HEK293 (cell line): ENCODE measurements at regions not wholly inside any gene's neighbourhood (a gene's known extent, or its start where the extent isn't known, plus 50 kb on each side); places are given as distances from the start of the nearest gene placed in this dataset.

ENCODE experiments used
- ZNF184 ChIP-seq: fragments of 450-650 bp; IDR thresholded peaks from 2 replicates; pipeline ENCODE4 v1.5.1; 2018; ENCODE audit warnings: missing biosample characterization, mild to moderate bottlenecking, missing genetic modification characterization
- ZNF2 ChIP-seq: fragments of 450-650 bp; formaldehyde crosslinking; IDR thresholded peaks from 2 replicates; pipeline ENCODE4 v1.5.1; 2016; ENCODE audit warnings: missing biosample characterization, missing genetic modification characterization
- ZNF214 ChIP-seq: fragments of 450-650 bp; formaldehyde crosslinking; IDR thresholded peaks from 2 replicates; pipeline ENCODE4 v1.5.1; 2017; ENCODE audit warnings: missing biosample characterization, mild to moderate bottlenecking, missing genetic modification characterization, borderline replicate concordance
- ZNF416 ChIP-seq: fragments of 450-650 bp; formaldehyde crosslinking; IDR thresholded peaks from 2 replicates; pipeline ENCODE4 v1.5.1; 2016; ENCODE audit warnings: missing biosample characterization, missing genetic modification characterization
- ZNF423 ChIP-seq: fragments of 450-650 bp; formaldehyde crosslinking; IDR thresholded peaks from 2 replicates; pipeline ENCODE4 v1.5.1; 2016; ENCODE audit warnings: missing biosample characterization, missing genetic modification characterization
- ZNF544 ChIP-seq: fragments of 450-650 bp; formaldehyde crosslinking; IDR thresholded peaks from 2 replicates; pipeline ENCODE4 v1.5.0; 2017; ENCODE audit warnings: missing biosample characterization, missing genetic modification characterization
- ZNF561 ChIP-seq: fragments of 450-650 bp; IDR thresholded peaks from 2 replicates; pipeline ENCODE4 v1.5.1; 2018; ENCODE audit warnings: missing biosample characterization, missing genetic modification characterization, borderline replicate concordance
- ZNF664 ChIP-seq: fragments of 450-650 bp; formaldehyde crosslinking; IDR thresholded peaks from 2 replicates; pipeline ENCODE4 v1.5.1; 2016; ENCODE audit warnings: missing biosample characterization, missing genetic modification characterization
- ZNF785 ChIP-seq: fragments of 450-650 bp; formaldehyde crosslinking; IDR thresholded peaks from 2 replicates; pipeline ENCODE4 v1.5.1; 2016; ENCODE audit warnings: missing biosample characterization, missing genetic modification characterization
- TF ChIP-seq, protein P1 (sequence below): fragments of 450-650 bp; formaldehyde crosslinking; optimal IDR thresholded peaks from 2 replicates; pipeline ENCODE3; 2016; ENCODE audit warnings: missing biosample characterization, mild to moderate bottlenecking, missing genetic modification characterization
- TF ChIP-seq, protein P2 (sequence below): fragments of 450-650 bp; formaldehyde crosslinking; IDR thresholded peaks from 2 replicates; pipeline ENCODE4 v1.5.1; 2016; ENCODE audit warnings: missing biosample characterization, missing genetic modification characterization
- TF ChIP-seq, protein P3 (sequence below): fragments of 450-650 bp; formaldehyde crosslinking; IDR thresholded peaks from 2 replicates; pipeline ENCODE4 v1.5.1; 2016; ENCODE audit warnings: missing biosample characterization, missing genetic modification characterization

DNA sequence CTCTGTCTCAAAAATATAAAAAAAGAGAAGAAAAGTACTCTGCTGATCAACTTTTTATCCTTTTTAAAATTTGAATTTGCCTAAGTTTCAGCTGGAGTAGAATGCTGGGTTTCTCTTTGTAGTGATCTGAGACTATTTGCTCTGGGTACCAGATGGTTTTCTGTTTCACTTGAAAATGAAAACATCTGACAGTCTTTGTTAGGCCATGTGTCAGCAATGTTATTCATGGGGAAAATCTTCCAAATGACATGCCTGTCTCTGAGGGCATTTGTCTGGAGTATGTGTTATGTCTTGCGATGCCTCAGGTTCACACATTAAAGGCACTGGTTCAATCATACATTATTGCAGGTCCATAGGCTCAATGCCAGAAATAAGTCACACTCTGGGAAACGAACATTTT is 175.3 kb upstream of the TMEM229A start:
- TF ChIP-seq, protein P1, sequence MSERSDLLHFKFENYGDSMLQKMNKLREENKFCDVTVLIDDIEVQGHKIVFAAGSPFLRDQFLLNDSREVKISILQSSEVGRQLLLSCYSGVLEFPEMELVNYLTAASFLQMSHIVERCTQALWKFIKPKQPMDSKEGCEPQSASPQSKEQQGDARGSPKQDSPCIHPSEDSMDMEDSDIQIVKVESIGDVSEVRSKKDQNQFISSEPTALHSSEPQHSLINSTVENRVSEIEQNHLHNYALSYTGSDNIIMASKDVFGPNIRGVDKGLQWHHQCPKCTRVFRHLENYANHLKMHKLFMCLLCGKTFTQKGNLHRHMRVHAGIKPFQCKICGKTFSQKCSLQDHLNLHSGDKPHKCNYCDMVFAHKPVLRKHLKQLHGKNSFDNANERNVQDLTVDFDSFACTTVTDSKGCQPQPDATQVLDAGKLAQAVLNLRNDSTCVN (tag by site-specific recombination): no peak
- TF ChIP-seq, protein P2, sequence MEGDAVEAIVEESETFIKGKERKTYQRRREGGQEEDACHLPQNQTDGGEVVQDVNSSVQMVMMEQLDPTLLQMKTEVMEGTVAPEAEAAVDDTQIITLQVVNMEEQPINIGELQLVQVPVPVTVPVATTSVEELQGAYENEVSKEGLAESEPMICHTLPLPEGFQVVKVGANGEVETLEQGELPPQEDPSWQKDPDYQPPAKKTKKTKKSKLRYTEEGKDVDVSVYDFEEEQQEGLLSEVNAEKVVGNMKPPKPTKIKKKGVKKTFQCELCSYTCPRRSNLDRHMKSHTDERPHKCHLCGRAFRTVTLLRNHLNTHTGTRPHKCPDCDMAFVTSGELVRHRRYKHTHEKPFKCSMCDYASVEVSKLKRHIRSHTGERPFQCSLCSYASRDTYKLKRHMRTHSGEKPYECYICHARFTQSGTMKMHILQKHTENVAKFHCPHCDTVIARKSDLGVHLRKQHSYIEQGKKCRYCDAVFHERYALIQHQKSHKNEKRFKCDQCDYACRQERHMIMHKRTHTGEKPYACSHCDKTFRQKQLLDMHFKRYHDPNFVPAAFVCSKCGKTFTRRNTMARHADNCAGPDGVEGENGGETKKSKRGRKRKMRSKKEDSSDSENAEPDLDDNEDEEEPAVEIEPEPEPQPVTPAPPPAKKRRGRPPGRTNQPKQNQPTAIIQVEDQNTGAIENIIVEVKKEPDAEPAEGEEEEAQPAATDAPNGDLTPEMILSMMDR (tag by site-specific recombination): no peak
- no peak for TF ChIP-seq ZNF785
- no peak for TF ChIP-seq ZNF416 (tag by site-specific recombination)
- no peak for TF ChIP-seq ZNF561 (tag by site-specific recombination)
- TF ChIP-seq ZNF664 (tag by site-specific recombination): no peak
- no peak for TF ChIP-seq ZNF544 (tag by site-specific recombination)
- TF ChIP-seq, protein P3, sequence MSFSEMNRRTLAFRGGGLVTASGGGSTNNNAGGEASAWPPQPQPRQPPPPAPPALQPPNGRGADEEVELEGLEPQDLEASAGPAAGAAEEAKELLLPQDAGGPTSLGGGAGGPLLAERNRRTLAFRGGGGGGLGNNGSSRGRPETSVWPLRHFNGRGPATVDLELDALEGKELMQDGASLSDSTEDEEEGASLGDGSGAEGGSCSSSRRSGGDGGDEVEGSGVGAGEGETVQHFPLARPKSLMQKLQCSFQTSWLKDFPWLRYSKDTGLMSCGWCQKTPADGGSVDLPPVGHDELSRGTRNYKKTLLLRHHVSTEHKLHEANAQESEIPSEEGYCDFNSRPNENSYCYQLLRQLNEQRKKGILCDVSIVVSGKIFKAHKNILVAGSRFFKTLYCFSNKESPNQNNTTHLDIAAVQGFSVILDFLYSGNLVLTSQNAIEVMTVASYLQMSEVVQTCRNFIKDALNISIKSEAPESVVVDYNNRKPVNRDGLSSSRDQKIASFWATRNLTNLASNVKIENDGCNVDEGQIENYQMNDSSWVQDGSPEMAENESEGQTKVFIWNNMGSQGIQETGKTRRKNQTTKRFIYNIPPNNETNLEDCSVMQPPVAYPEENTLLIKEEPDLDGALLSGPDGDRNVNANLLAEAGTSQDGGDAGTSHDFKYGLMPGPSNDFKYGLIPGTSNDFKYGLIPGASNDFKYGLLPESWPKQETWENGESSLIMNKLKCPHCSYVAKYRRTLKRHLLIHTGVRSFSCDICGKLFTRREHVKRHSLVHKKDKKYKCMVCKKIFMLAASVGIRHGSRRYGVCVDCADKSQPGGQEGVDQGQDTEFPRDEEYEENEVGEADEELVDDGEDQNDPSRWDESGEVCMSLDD (tag by site-specific recombination): no peak
- TF ChIP-seq ZNF2: no peak
- no peak for TF ChIP-seq ZNF184 (tag by site-specific recombination)
- TF ChIP-seq ZNF423 (tag by site-specific recombination): no peak
- TF ChIP-seq ZNF214 (tag by site-specific recombination): no peak
